GM21723 (cell line): ENCODE measurements at regions not wholly inside any gene's neighbourhood (a gene's known extent, or its start where the extent isn't known, plus 50 kb on each side); places are given as distances from the start of the nearest gene placed in this dataset.

Experiments
- ATAC-seq: cut with Tn5 transposase; IDR thresholded peaks from one replicate; pipeline ENCODE4 v1.9.1; 2021; ENCODE audit warnings: mild to moderate bottlenecking, moderate library complexity; ENCODE audit not compliant: unreplicated experiment

- no peak for ATAC-seq
Measured at GRCh38 chr10:30793093-30793492, 163.5 kb upstream of the LYZL2 start.

GRCh38 chr10:30792025-30792424 is 162.5 kb upstream of the LYZL2 start:
- ATAC-seq, result no peak

- ATAC-seq, result no peak
Measured at GRCh38 chr10:30791197-30791611, 161.7 kb upstream of the LYZL2 start.

GRCh38 chr10:30789806-30790205 is 160.3 kb upstream of the LYZL2 start:
- ATAC-seq, result no peak

- ATAC-seq, result no peak
Measured at GRCh38 chr10:30788307-30788706, 158.8 kb upstream of the LYZL2 start.

GRCh38 chr10:30786906-30787305 is 157.4 kb upstream of the LYZL2 start:
- no peak for ATAC-seq

GRCh38 chr10:30786131-30786530 is 156.6 kb upstream of the LYZL2 start:
- no peak for ATAC-seq

- no peak for ATAC-seq
Measured at GRCh38 chr10:30784897-30785605, 155.5 kb upstream of the LYZL2 start.

- no peak for ATAC-seq
Measured at GRCh38 chr10:30784524-30784896, 155.0 kb upstream of the LYZL2 start.

- peak; percentile 62 for ATAC-seq
Measured at GRCh38 chr10:30783939-30784501, 154.5 kb upstream of the LYZL2 start.

- ATAC-seq, result no peak
Measured at GRCh38 chr10:30782537-30783461, 153.2 kb upstream of the LYZL2 start.

- no peak for ATAC-seq
Measured at GRCh38 chr10:30782157-30782536, 152.6 kb upstream of the LYZL2 start.

- no peak for ATAC-seq
Measured at GRCh38 chr10:30781670-30782121, 152.1 kb upstream of the LYZL2 start.

GRCh38 chr10:30778769-30779168 is 149.2 kb upstream of the LYZL2 start:
- no peak for ATAC-seq

GRCh38 chr10:30775779-30776591 is 146.4 kb upstream of the LYZL2 start:
- ATAC-seq, result no peak

GRCh38 chr10:30774261-30774660 is 144.7 kb upstream of the LYZL2 start:
- no peak for ATAC-seq

- ATAC-seq, result no peak
Measured at GRCh38 chr10:30773501-30773900, 143.9 kb upstream of the LYZL2 start.

- no peak for ATAC-seq
Measured at GRCh38 chr10:30770816-30771215, 141.3 kb upstream of the LYZL2 start.

GRCh38 chr10:30770229-30770628 is 140.7 kb upstream of the LYZL2 start:
- ATAC-seq, result no peak

GRCh38 chr10:30769361-30769760 is 139.8 kb upstream of the LYZL2 start:
- ATAC-seq, result no peak

- no peak for ATAC-seq
Measured at GRCh38 chr10:30765616-30766015, 136.1 kb upstream of the LYZL2 start.
